Psoas muscle (tissue), 7 donors: ENCODE measurements at regions not wholly inside any gene's neighbourhood (a gene's known extent, or its start where the extent isn't known, plus 50 kb on each side); places are given as distances from the start of the nearest gene placed in this dataset.

ENCODE experiments used
- ATAC-seq, 4 donors: fragments of 200-7000 bp; cut with Tn5 transposase; one replicate each; pipeline ENCODE4 v1.9.1; 2020; ENCODE audit warnings: moderate library complexity in 3 of 4, mild to moderate bottlenecking in 2 of 4
- DNase-seq, 2 donors: peaks; one replicate each; pipeline ENCODE4 v3.0.0-alpha.2; 2020
- H3K27ac ChIP-seq: fragments of 200-600 bp; one replicate; pipeline ENCODE4 v1.8.0; 2022
- H3K27me3 ChIP-seq, 3 donors: fragments of 200-600 bp in 1 of 3; one replicate each; pipeline versions ENCODE4 v1.6.1 to v1.8.0; 2013 to 2022; ENCODE audit warnings: low read length in 2 of 3, mild to moderate bottlenecking in 2 of 3, moderate library complexity in 1 of 3; ENCODE audit not compliant: insufficient read depth in 3 of 3
- H3K36me3 ChIP-seq, 2 donors: fragments of 200-600 bp in 1 of 2; one replicate each; pipeline versions ENCODE4 v1.6.1 to v1.8.0; 2013 to 2022; ENCODE audit warnings: low read depth in 1 of 2, mild to moderate bottlenecking in 1 of 2, moderate library complexity in 1 of 2; ENCODE audit not compliant: insufficient read depth in 1 of 2
- H3K4me1 ChIP-seq: fragments of 200-600 bp; one replicate; pipeline ENCODE4 v1.8.0; 2022
- H3K4me3 ChIP-seq: fragments of 200-600 bp; one replicate; pipeline ENCODE4 v1.8.0; 2022; ENCODE audit warnings: mild to moderate bottlenecking
- H3K9me3 ChIP-seq: fragments of 200-600 bp; one replicate; pipeline ENCODE4 v1.8.0; 2022
- WGBS, 3 donors: extraction: QIAGEN DNeasy Blood & Tissue Kit; methylation state at CpG; one replicate each; pipeline versions ENCODE4 v1.1.6 to v1.1.7; 2013; 5-methylcytosine and 5-hydroxymethylcytosine counted together
- intact Hi-C, 2 donors: fragments of 100-400 bp; cut with DNase I; formaldehyde crosslinking; loops; one replicate each; pipeline versions ENCODE4 v1.11.0 to v1.14.2; 2022
- TF ChIP-seq, protein P1 (sequence below): fragments of 200-600 bp; IDR thresholded peaks from one replicate; pipeline ENCODE4 v1.8.0; 2022; ENCODE audit warnings: antibody characterized with exemption
- donor health status: healthy with polysubstance abuse.
- donor health status: DM: no; HTN: no; CAD: no; lungs with moderate emphysema.
- donor health status: Bipolar disorder and iron deficiency.
- donor health status: healthy.
- donor health status: DM: yes; HTN: yes; CAD: no.
- donor health status: DM: no; HTN: no; CAD: no.
- donor health status: DM: yes; HTN: yes; CAD: no.

DNA sequence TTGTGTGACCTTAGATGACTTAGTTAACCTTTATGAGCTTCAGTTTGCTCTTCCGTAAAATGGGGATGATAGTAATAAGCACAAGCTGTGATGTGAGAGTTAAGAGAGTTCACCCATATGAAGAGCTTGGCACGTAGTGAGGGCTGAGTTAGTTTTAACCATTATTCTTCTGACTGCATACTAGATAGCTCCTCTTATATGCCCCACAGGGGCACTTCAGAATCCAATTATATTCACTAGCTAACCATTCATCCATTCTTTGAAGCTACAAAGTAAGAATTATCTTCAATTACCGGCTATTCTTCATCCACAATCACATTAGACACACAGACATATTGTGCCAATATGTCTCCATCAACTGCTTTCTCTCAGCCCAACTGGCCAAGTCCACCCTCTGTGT lies 159.0 kb upstream of the STT3B start:
- intact Hi-C loops, result no loop called here
- TF ChIP-seq, protein P1, sequence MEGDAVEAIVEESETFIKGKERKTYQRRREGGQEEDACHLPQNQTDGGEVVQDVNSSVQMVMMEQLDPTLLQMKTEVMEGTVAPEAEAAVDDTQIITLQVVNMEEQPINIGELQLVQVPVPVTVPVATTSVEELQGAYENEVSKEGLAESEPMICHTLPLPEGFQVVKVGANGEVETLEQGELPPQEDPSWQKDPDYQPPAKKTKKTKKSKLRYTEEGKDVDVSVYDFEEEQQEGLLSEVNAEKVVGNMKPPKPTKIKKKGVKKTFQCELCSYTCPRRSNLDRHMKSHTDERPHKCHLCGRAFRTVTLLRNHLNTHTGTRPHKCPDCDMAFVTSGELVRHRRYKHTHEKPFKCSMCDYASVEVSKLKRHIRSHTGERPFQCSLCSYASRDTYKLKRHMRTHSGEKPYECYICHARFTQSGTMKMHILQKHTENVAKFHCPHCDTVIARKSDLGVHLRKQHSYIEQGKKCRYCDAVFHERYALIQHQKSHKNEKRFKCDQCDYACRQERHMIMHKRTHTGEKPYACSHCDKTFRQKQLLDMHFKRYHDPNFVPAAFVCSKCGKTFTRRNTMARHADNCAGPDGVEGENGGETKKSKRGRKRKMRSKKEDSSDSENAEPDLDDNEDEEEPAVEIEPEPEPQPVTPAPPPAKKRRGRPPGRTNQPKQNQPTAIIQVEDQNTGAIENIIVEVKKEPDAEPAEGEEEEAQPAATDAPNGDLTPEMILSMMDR, result no peak
- Histone ChIP-seq H3K4me3 (no peak overlapping the region), H3K27me3 (no peaks in the 10 kb centered on the region), H3K36me3 (no peaks in the 10 kb centered on the region), H3K27ac (no peak overlapping the region), H3K9me3 (no peaks in the 10 kb centered on the region), H3K4me1 (no peaks in the 10 kb centered on the region)
- no peak for ATAC-seq
- WGBS, 3 donors, result 73 to 82% (median 76%) methylated on average over 3 of the region's 3 CpGs
- no peak for DNase-seq

DNA sequence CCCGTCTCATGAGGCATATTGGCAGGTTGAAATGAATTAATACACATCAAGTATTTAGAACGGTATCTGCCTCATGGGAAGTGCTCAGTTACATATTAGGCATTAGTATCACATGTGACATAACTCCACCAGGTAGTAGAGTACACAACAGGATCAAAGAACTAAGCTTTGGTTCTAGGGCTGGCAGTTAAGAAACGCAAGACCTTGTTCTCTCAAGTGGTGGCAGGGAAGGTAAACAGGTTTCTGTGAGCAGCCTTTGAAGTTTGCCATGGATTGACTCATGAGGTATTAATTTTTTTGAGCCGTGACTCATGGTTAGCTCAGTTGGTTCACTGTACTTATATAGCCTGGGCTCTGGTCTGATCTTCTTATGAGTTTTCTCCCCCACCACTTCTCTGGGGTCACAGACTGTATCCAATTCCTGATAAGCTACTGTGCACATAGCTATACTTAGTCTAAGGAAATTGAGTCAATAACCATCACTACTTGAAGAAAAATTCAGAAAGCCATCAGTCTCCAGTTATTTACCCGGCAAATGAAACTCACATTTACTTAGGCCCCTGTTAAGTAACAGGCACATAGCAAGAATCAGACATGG lies 155.6 kb upstream of the STT3B start:
- ATAC-seq (peak in 3 of 4 donors; percentile 48 to 68 (median 56)), DNase-seq (no peak)
- no peak overlapping the region for H3K27ac ChIP-seq
- no peaks in the 10 kb centered on the region for H3K9me3 ChIP-seq
- TF ChIP-seq, protein P1, result no peak
- WGBS, 3 donors, result 78 to 84% (median 81%) methylated on average over 5 of the region's 5 CpGs
- intact Hi-C loops, result no loop called here
- no peaks in the 10 kb centered on the region for H3K36me3 ChIP-seq
- no peaks in the 10 kb centered on the region for H3K27me3 ChIP-seq
- H3K4me1 ChIP-seq, result no peaks in the 10 kb centered on the region
- H3K4me3 ChIP-seq, result no peak overlapping the region

DNA sequence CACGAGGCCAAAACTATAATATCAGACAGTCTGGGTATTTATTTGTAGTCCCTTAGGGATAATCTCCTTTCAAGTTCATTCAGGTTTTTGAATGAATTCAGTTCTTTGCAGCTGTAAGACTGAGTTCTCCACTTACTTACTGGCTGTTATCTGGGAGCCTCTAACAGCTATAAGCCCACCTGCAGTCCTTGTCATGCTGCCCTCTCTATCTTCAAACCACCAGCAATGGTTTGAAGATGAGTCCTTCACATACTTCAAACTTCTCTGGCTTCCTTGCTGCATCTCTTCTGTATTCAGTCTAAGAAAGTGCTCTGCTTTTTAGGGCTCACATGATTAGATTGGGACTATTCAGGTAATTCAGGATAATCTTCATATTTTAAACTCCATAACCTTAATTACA lies 154.5 kb upstream of the STT3B start:
- no peaks in the 10 kb centered on the region for H3K9me3 ChIP-seq
- ATAC-seq, result no peak
- no peaks in the 10 kb centered on the region for H3K27me3 ChIP-seq
- TF ChIP-seq, protein P1, result no peak
- no peak for DNase-seq
- no peaks in the 10 kb centered on the region for H3K36me3 ChIP-seq
- H3K4me1 ChIP-seq, result no peaks in the 10 kb centered on the region
- H3K27ac ChIP-seq, result no peak overlapping the region
- H3K4me3 ChIP-seq, result no peak overlapping the region
- intact Hi-C loops, result no loop called here
- WGBS, 3 donors, result 66 to 70% (median 69%) methylated on average over 1 of the region's 1 CpG

DNA sequence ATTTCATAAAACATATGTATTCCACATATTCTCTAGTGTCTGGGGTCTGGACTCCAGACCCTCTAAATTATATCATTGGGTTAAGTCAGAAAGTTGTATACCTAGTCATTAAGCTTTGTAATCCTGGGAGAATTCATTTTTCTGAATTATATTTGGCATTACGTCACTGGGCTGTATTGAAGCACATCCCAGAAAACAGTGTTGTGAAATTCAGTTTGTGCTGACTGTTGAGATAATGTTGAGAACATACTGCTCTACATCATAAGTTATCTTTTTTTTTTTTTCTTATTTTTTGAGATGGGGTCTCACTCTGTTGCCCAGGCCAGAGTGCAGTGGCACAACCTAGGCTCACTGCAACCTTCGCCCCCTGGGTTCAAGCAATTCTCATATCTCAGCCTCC lies 153.1 kb upstream of the STT3B start:
- Histone ChIP-seq H3K36me3 (no peaks in the 10 kb centered on the region), H3K4me3 (no peak overlapping the region), H3K27ac (no peak overlapping the region), H3K9me3 (no peaks in the 10 kb centered on the region), H3K27me3 (no peaks in the 10 kb centered on the region), H3K4me1 (no peaks in the 10 kb centered on the region)
- intact Hi-C loops, result no loop called here
- 90 to 98% (median 90%) methylated on average over 2 of the region's 2 CpGs for WGBS, 3 donors
- DNase-seq (no peak), ATAC-seq (no peak)
- TF ChIP-seq, protein P1, result no peak

DNA sequence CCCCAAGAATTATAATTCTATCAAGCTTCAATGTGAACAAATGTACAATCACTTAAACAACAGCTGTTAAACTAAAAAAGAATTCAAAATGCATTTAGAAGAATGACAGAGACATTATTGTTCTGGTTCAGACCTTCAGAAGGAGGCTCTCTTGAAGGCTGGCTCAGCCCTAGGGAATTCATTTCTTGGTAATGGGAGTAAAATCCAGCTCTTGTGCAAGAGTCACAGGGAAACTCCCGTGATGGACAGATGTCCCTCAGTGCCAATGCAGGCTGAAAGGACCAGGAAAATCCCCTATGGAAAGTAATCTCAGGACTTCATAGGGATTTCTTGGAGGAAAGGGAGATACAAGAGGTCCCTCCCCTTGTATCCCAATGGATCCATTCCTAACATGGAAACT lies 149.9 kb upstream of the STT3B start:
- 34 to 55% (median 44%) methylated on average over 1 of the region's 1 CpG for WGBS, 3 donors
- no peak for DNase-seq
- Histone ChIP-seq H3K9me3 (no peaks in the 10 kb centered on the region), H3K4me1 (no peaks in the 10 kb centered on the region), H3K4me3 (no peak overlapping the region), H3K27me3 (no peaks in the 10 kb centered on the region), H3K36me3 (no peaks in the 10 kb centered on the region), H3K27ac (no peak overlapping the region)
- TF ChIP-seq, protein P1, result no peak
- intact Hi-C loops, result no loop called here
- no peak for ATAC-seq
